K562 (cell line): ENCODE measurements at regions not wholly inside any gene's neighbourhood (a gene's known extent, or its start where the extent isn't known, plus 50 kb on each side); places are given as distances from the start of the nearest gene placed in this dataset.

Source experiments
- CCNT2 ChIP-seq: IDR thresholded peaks from 2 replicates; pipeline ENCODE4 v1.6.1; 2011; ENCODE audit warnings: borderline replicate concordance, low read depth, mild to moderate bottlenecking, moderate library complexity, mixed read lengths, low read length; ENCODE audit not compliant: insufficient read length; ENCODE audit errors: extremely low read depth
- DDX20 ChIP-seq: fragments of 450-650 bp; IDR thresholded peaks from 2 replicates; pipeline ENCODE4 v1.6.1; 2016; ENCODE audit warnings: missing genetic modification characterization, low read depth, mild to moderate bottlenecking, missing compliant biosample characterization, moderate library complexity
- EZH2 ChIP-seq: IDR thresholded peaks from 2 replicates; pipeline ENCODE4 v1.6.1; 2012; ENCODE audit warnings: low read depth, mild to moderate bottlenecking, inconsistent platforms, low read length, borderline replicate concordance
- HDGF ChIP-seq: fragments of 450-650 bp; IDR thresholded peaks from 2 replicates; pipeline ENCODE4 v1.6.1; 2016
- MAFK ChIP-seq: IDR thresholded peaks from 2 replicates; pipeline ENCODE4 v1.6.1; 2011; ENCODE audit warnings: low read length, improper control_type of control experiment
- NCOA2 ChIP-seq, 2 experiments: fragments of 450-650 bp; IDR thresholded peaks; 2 replicates each; pipeline ENCODE4 v1.6.1; 2018; ENCODE audit warnings: mild to moderate bottlenecking in 2 of 2, moderate library complexity in 1 of 2; ENCODE audit not compliant: partially characterized antibody in 2 of 2
- ZFX ChIP-seq: sonication (generic); formaldehyde crosslinking; IDR thresholded peaks from 2 replicates; pipeline ENCODE4 v1.8.0; 2022; ENCODE audit warnings: mild to moderate bottlenecking, missing genetic modification reagents, moderate library complexity
- TF ChIP-seq, protein P1 (sequence below): sonication (generic); formaldehyde crosslinking; IDR thresholded peaks from 2 replicates; pipeline ENCODE4 v1.9.0; 2022; ENCODE audit warnings: mild to moderate bottlenecking, missing genetic modification reagents
- TF ChIP-seq, protein P2 (sequence below): fragments of 450-650 bp; formaldehyde crosslinking; conservative IDR thresholded peaks from 2 replicates; pipeline ENCODE4 v1.4.0; 2022; ENCODE audit warnings: mild to moderate bottlenecking, missing genetic modification characterization
- TF ChIP-seq, protein P3 (sequence below), 3 experiments: IDR thresholded peaks in 2 of 3; conservative IDR thresholded peaks in 1 of 3; 2 replicates each; pipeline ENCODE4 v1.5.1; 2011 to 2012; ENCODE audit warnings: low read length in 3 of 3, mild to moderate bottlenecking in 3 of 3, control low read depth in 2 of 3, improper control_type of control experiment in 1 of 3, inconsistent platforms in 1 of 3, low read depth in 1 of 3, mixed read lengths in 1 of 3, moderate library complexity in 1 of 3; ENCODE audit not compliant: insufficient read depth in 2 of 3

DNA sequence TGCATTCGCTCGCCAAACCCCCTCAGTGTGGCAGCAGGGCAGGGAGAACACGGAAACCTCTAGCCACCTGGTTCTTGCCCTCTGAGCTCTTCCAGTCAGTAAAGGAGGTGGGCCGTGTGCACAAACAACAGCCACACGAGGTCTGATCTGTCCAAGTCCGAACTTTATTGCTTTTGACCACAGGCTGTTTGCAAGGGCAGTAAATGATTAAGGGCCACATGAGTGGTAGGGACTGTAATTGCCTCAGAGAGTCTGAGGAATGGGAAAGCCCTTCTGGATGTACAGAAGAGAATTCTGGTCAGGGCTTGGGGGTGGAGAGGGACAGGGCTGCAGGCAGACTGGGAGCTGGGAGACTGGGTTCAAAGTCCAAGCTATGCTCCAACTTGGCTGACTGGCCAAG, 75.7 kb upstream of the LHX1 start:
- TF ChIP-seq NCOA2 (IDR thresholded peaks at IDR 0.05; ENCODE audit: partially characterized antibody in 2 of 2) (no peak), DDX20 (tag) (no peak), MAFK (no peak), ZFX (CRISPR knock-in tag) (no peak), EZH2 (no peak), HDGF (no peak), CCNT2 (no peak)
- TF ChIP-seq, protein P1, sequence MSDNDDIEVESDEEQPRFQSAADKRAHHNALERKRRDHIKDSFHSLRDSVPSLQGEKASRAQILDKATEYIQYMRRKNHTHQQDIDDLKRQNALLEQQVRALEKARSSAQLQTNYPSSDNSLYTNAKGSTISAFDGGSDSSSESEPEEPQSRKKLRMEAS (CRISPR knock-in tag), result no peak
- TF ChIP-seq, protein P2, sequence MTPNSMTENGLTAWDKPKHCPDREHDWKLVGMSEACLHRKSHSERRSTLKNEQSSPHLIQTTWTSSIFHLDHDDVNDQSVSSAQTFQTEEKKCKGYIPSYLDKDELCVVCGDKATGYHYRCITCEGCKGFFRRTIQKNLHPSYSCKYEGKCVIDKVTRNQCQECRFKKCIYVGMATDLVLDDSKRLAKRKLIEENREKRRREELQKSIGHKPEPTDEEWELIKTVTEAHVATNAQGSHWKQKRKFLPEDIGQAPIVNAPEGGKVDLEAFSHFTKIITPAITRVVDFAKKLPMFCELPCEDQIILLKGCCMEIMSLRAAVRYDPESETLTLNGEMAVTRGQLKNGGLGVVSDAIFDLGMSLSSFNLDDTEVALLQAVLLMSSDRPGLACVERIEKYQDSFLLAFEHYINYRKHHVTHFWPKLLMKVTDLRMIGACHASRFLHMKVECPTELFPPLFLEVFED, result no peak
- TF ChIP-seq, protein P3, sequence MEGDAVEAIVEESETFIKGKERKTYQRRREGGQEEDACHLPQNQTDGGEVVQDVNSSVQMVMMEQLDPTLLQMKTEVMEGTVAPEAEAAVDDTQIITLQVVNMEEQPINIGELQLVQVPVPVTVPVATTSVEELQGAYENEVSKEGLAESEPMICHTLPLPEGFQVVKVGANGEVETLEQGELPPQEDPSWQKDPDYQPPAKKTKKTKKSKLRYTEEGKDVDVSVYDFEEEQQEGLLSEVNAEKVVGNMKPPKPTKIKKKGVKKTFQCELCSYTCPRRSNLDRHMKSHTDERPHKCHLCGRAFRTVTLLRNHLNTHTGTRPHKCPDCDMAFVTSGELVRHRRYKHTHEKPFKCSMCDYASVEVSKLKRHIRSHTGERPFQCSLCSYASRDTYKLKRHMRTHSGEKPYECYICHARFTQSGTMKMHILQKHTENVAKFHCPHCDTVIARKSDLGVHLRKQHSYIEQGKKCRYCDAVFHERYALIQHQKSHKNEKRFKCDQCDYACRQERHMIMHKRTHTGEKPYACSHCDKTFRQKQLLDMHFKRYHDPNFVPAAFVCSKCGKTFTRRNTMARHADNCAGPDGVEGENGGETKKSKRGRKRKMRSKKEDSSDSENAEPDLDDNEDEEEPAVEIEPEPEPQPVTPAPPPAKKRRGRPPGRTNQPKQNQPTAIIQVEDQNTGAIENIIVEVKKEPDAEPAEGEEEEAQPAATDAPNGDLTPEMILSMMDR (IDR thresholded peaks at IDR 0.05 in 2 of 3, conservative IDR thresholded peaks at IDR 0.05 in 1 of 3; ENCODE audit: insufficient read depth in 2 of 3, low read depth in 1 of 3, low read length in 3 of 3), result no peak
